Tibial nerve (tissue), 4 donors: ENCODE measurements at regions not wholly inside any gene's neighbourhood (a gene's known extent, or its start where the extent isn't known, plus 50 kb on each side); places are given as distances from the start of the nearest gene placed in this dataset. TPM values are rescaled to one million over a fixed set of nuclear protein-coding genes. Genes with fewer than 3 reads are reported as not detected.

ENCODE experiments used
- DNase-seq, 2 donors: peaks; one replicate each; pipeline ENCODE4 v3.0.0-alpha.2; 2019; ENCODE audit warnings: low spot score in 2 of 2
- H3K27ac ChIP-seq, 4 donors: fragments of 200-600 bp; sonication (generic) in 3 of 4; one replicate each; pipeline ENCODE4 v1.5.1; 2017 to 2019; ENCODE audit warnings: mild to moderate bottlenecking in 1 of 4
- H3K27me3 ChIP-seq, 2 donors: fragments of 200-600 bp; sonication (generic) in 1 of 2; one replicate each; pipeline versions ENCODE4 v1.5.1 to v1.6.0; 2017 to 2019
- H3K36me3 ChIP-seq, 3 donors: fragments of 200-600 bp; sonication (generic); one replicate each; pipeline ENCODE4 v1.5.1; 2018 to 2019
- H3K4me1 ChIP-seq, 4 donors: fragments of 200-600 bp; sonication (generic) in 3 of 4; one replicate each; pipeline ENCODE4 v1.5.1; 2017 to 2019
- H3K4me3 ChIP-seq, 4 donors: fragments of 200-600 bp; sonication (generic) in 3 of 4; one replicate each; pipeline ENCODE4 v1.5.1; 2017 to 2019; ENCODE audit warnings: mild to moderate bottlenecking in 1 of 4, moderate library complexity in 1 of 4
- H3K9me3 ChIP-seq, 4 donors: fragments of 200-600 bp; sonication (generic) in 3 of 4; one replicate each; pipeline ENCODE4 v1.5.1; 2017 to 2019
- EP300 ChIP-seq, 2 donors: sonication (generic); formaldehyde crosslinking; IDR thresholded peaks; one replicate each; pipeline ENCODE4 v1.6.1; 2017; ENCODE audit warnings: antibody characterized with exemption in 2 of 2, mild to moderate bottlenecking in 1 of 2
- POLR2A ChIP-seq, 2 donors: fragments of 450-650 bp; IDR thresholded peaks; one replicate each; pipeline ENCODE4 v1.6.1; 2017; ENCODE audit warnings: antibody characterized with exemption in 2 of 2, mild to moderate bottlenecking in 2 of 2, moderate library complexity in 2 of 2
- WGBS, 2 donors: methylation state at CpG; one replicate each; pipeline ENCODE4 v1.1.5; 2018; 5-methylcytosine and 5-hydroxymethylcytosine counted together
- small RNA-seq: library from RNA; depleted of rRNA; stranded (forward); fragments of <200 nt; gene quantifications from one replicate; pipeline ENCODE3, GENCODE V24; 2016
- TF ChIP-seq, protein P1 (sequence below), 5 experiments: fragments of 200-600 bp in 3 of 5; fragments of 450-650 bp in 2 of 5; sonication (generic) in 3 of 5; IDR thresholded peaks; one replicate each; pipeline ENCODE4 v1.5.1; 2016 to 2019; ENCODE audit warnings: antibody characterized with exemption in 5 of 5, mild to moderate bottlenecking in 3 of 5, moderate library complexity in 2 of 5

- no peaks in the 10 kb centered on the region for H3K27me3 ChIP-seq
- TF ChIP-seq, protein P1, sequence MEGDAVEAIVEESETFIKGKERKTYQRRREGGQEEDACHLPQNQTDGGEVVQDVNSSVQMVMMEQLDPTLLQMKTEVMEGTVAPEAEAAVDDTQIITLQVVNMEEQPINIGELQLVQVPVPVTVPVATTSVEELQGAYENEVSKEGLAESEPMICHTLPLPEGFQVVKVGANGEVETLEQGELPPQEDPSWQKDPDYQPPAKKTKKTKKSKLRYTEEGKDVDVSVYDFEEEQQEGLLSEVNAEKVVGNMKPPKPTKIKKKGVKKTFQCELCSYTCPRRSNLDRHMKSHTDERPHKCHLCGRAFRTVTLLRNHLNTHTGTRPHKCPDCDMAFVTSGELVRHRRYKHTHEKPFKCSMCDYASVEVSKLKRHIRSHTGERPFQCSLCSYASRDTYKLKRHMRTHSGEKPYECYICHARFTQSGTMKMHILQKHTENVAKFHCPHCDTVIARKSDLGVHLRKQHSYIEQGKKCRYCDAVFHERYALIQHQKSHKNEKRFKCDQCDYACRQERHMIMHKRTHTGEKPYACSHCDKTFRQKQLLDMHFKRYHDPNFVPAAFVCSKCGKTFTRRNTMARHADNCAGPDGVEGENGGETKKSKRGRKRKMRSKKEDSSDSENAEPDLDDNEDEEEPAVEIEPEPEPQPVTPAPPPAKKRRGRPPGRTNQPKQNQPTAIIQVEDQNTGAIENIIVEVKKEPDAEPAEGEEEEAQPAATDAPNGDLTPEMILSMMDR (IDR thresholded peaks at IDR 0.05) = no peak
- TF ChIP-seq POLR2A (IDR thresholded peaks at IDR 0.05) (no peak), EP300 (IDR thresholded peaks at IDR 0.05) (no peak)
- H3K27ac ChIP-seq = no peak overlapping the region
- peaks cover 0 to 16% (median 5%) of the 10 kb centered on the region in 4 donors for H3K4me1 ChIP-seq
- H3K4me3 ChIP-seq = no peak overlapping the region
- H3K36me3 ChIP-seq = no peaks in the 10 kb centered on the region
- no peak for DNase-seq
- 74% methylated on average over 3 of the region's 3 CpGs for WGBS, 2 donors
- no peaks in the 10 kb centered on the region for H3K9me3 ChIP-seq
Measured at GRCh38 chr2:144578099-144578498, 58.2 kb upstream of the ZEB2 start.

- Histone ChIP-seq H3K36me3 (no peaks in the 10 kb centered on the region), H3K9me3 (no peaks in the 10 kb centered on the region), H3K27me3 (no peaks in the 10 kb centered on the region), H3K27ac (no peak overlapping the region), H3K4me3 (no peak overlapping the region), H3K4me1 (no peaks in the 10 kb centered on the region)
- no peak for DNase-seq
- TF ChIP-seq POLR2A (IDR thresholded peaks at IDR 0.05) (no peak), EP300 (IDR thresholded peaks at IDR 0.05) (no peak)
- TF ChIP-seq, protein P1 (IDR thresholded peaks at IDR 0.05) = no peak
Measured at GRCh38 chr2:144572977-144573376, 53.1 kb upstream of the ZEB2 start.

- Histone ChIP-seq H3K4me1 (no peaks in the 10 kb centered on the region), H3K27me3 (no peaks in the 10 kb centered on the region), H3K36me3 (no peaks in the 10 kb centered on the region), H3K9me3 (no peaks in the 10 kb centered on the region), H3K4me3 (no peak overlapping the region), H3K27ac (no peak overlapping the region)
- 98% methylated on average over 1 of the region's 1 CpG for WGBS, 2 donors
- no peak for DNase-seq
- TF ChIP-seq EP300 (IDR thresholded peaks at IDR 0.05) (no peak), POLR2A (IDR thresholded peaks at IDR 0.05) (no peak)
- TF ChIP-seq, protein P1 (IDR thresholded peaks at IDR 0.05) = no peak
Measured at GRCh38 chr2:144571770-144572169, 51.9 kb upstream of the ZEB2 start.

- WGBS, 2 donors = 93% methylated on average over 3 of the region's 3 CpGs
- H3K9me3 ChIP-seq = no peaks in the 10 kb centered on the region
- no peak overlapping the region for H3K4me3 ChIP-seq
- no peak overlapping the region for H3K27ac ChIP-seq
- DNase-seq = no peak
- TF ChIP-seq POLR2A (IDR thresholded peaks at IDR 0.05) = no peak
- TF ChIP-seq EP300 (IDR thresholded peaks at IDR 0.05) = no peak
- TF ChIP-seq, protein P1 (IDR thresholded peaks at IDR 0.05) = no peak
- no peaks in the 10 kb centered on the region for H3K27me3 ChIP-seq
- no peaks in the 10 kb centered on the region for H3K36me3 ChIP-seq
- H3K4me1 ChIP-seq = no peaks in the 10 kb centered on the region
Measured at GRCh38 chr2:144570566-144570965, 50.6 kb upstream of the ZEB2 start.

Small RNA genes lying in the stretch of these regions (small RNA-seq; reads per million reads assigned to genes)
- gene RF00019 (not detected), gene RF01992 (not detected), gene RNA5SP106 (not detected), gene RNU6-692P (not detected), gene RNU6-715P (not detected), gene RNU7-2P (not detected)
